Suppressor macrophage treated with lipopolysaccharide for 4 hours (primary cell): ENCODE measurements at regions not wholly inside any gene's neighbourhood (a gene's known extent, or its start where the extent isn't known, plus 50 kb on each side); places are given as distances from the start of the nearest gene placed in this dataset.

Experiments used
- DNase-seq: peaks from one replicate; pipeline ENCODE4 v3.0.0-alpha.2; 2020

DNA sequence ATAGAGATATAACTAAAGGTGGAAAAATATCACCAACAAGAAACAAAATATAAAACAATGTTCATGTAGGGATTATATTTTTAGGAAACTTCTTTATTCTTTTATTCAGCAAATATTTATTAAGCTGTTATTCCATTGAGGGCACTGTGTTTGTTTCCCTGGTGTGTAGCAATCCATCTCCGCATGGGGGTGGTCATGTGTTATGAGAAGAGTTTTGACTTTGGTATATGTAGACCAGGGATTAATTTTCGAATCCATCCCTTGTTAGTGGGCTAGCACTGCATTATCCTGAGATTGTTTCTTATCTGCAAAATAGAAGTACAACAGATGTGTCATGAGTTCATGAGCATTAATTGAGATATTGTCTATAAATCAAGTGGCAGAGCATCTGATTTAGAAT, 190.2 kb upstream of the LRRC7 start:
- no peak for DNase-seq

DNA sequence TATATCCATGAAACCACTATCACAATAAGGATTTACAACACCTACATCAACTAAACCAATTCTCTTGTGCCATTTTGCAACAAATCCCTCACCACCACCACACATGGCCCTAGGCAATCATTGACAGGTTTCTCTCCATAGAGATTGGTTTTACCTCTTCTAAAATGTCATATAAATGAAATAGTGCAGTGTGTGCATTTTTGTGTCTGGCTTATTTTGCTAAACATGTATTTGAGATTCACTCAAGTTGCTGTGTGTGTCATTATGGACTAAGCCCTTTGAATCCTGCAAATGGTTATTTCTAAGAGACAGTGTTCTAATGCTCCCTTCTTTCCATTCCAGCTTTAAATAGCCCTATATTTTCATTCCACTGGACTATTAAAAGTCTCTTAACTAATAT, 179.7 kb upstream of the LRRC7 start:
- DNase-seq: no peak

DNA sequence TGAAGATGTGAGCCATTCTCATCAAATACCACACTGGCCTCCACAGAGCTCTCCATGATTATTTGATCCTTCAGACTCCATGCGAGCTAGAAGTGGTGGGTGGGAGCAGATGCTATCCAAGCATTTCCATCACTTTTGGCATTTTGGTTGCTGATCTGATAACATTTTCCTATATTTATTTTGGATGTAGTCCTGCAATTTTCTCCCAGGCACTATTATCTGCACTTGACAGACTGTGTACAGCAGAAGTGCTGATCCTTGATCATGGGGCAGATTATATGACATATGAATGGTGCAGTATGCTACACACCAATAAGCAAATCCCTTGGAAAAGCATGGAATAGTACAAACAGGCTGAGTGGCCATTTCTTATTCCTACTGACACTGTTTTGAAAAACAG, 167.6 kb upstream of the LRRC7 start:
- no peak for DNase-seq

DNA sequence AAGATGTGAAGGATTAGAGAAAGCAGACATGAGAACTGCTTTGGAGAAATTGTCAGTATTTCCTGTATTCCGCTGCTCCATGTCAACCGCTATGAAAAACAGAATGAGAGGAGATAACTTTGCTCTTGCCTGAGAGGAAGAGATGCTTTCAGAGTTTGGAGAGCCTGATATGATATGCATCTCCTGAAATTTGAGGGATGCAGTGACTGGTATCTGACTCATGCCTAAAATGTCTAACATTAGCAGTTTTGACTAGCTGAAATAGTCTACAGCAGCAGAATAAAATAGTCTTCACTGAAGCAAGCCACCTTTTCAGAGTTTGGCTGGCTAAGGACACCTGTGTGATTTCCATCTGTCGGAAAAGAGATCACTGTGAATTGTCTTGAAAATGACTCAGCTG, 165.8 kb upstream of the LRRC7 start:
- no peak for DNase-seq

DNA sequence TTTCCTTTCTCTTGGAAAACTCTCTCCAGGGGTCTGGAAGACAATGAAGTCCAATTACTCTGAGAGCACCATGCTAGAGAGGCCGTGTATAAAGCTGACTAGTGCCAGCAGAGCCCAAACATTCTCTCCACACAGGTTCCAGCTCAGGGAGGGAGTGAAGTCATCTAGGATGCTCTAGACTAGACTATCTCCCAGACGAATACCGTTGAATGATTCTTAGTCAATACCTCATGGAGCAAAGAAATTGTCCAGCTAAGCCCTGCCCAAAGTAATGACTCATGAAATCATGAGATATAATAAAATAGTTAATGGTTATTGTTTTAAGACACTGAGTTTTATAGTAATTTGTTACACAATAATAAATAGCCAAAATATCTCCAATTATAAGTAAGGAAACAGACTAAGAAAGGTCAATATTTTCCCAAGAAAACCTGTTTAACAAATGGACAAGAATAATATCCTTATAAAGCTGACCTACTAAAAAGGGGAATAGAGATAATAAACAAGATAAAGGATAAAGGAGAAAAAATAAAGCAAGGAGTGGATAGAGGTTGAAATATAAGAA, 163.9 kb upstream of the LRRC7 start:
- DNase-seq: no peak

DNA sequence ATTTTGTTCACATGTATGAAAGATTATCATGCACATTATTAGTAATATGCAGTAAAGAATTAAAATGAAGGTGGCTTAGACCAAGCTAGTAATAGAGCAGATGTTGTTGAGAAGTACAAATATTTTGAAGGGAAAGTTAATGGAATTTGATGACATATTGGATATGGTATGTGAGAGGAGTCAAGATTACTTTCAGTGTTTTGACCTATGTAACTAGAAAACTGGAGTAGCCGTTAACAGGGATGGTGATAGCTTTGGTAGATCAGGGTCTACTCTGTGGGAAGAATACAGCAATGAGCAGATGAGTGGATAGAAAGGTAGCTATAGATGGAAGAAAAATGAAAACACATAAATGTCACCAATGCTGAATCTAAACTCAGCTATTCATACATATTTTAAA, 163.2 kb upstream of the LRRC7 start:
- no peak for DNase-seq

DNA sequence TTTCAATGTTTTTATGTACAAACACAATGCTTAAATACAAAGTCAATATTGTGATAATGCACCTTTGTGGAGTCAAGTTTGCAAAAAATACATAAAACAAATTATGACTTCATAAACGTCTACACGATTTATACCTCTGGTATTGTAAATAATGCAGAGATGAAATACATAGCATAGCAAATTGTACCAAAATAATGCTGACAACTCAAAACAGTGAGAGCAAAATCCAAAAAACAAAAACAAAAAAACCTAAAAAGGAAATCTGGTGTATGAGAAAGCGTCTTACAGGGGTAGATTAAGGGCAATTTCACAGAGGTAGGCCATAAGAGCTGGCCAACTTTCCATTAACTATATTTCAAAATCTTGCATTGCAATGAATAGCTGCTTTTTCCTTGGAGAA, 161.5 kb upstream of the LRRC7 start:
- no peak for DNase-seq

DNA sequence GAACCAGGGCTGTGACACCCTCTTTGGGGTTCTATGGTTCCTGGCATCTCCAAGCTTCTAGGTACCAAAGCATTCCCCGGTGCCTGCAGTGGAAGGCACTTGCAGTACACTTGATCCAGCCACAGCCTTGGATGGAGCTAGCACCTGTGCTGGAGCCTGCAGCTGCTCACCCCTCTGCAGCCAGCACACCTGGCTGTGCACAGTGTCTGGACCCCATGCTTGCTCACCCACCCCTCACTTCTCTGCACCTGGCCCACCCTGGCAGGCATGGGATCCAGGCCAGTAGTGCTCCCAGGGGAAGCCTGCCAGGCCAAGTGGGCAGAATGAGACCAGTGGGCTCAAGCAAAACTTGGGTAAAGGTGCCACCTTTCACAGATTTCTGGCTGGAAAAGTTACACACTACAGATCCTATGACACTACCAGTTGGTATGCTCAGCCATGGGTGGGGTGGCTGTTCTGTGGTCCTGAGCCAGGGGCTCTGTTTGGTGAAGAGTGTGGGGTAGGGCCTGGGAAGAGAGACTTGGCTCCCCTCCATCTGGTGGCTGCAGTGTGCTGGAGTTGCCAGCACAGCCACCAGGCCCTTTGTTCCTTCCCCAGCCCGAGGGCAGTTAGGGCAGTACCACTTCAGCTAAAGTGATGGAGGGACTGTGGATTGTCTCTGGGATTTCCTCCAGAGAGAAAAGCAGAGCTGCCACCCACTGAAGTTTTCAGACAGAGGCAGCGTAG, 157.8 kb upstream of the LRRC7 start:
- no peak for DNase-seq

DNA sequence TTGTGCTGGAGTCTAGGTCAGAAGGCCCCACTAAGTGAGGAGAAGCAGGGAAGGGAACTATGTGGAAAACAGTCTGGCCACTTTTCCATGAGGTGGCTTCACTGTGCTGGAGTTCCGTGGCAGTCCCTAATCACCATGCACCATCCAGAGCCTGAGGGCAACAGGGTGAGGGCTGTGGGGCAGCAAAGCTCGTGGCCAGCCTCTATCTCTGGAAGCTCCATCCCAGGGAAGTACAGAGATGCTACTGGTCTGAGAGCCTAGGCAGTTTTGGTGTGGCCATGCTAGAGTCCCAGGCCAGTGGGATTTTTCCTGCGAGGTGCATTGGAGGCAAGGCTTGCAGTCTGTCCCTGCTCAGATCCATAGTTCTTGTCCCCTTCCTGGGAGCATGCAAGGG, 157.3 kb upstream of the LRRC7 start:
- DNase-seq: no peak

DNA sequence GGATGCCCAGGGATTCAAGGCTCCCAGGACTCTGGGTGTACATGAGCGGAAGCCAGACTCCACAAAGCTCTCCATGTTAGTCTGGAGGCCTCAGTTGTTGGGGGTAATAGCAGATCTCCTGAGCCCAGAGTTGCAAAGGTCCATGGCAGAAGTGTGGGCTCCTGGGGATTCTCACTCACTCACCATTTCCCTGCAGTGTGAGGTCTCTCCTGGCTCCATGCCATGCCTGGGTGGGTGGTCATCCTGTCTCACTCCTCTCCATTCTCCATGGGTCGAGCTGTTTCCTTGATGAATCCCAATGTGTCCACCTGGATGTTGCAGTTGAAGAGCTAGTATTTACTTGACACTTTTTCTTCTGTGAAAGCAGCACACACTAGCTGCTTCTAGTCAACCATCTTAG, 156.8 kb upstream of the LRRC7 start:
- no peak for DNase-seq

DNA sequence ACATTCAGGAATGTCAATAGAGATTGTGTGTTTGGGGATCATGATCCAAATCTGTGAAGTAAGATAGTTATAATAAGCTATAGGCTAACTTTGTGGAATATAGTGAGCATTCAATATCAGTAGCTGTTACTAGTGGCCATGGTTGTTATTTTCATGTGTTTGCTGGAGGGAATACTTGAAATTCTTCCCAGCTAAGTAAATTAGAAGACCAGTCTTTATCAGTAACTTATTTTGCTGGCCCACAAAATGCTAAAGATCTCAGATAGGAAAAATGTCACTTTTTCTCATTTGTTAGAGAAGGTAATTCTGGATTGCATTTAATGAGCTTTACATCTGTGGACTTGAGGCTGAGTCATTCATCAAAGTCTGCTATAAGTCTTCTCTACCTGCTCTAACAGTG, 156.1 kb upstream of the LRRC7 start:
- DNase-seq: no peak

DNA sequence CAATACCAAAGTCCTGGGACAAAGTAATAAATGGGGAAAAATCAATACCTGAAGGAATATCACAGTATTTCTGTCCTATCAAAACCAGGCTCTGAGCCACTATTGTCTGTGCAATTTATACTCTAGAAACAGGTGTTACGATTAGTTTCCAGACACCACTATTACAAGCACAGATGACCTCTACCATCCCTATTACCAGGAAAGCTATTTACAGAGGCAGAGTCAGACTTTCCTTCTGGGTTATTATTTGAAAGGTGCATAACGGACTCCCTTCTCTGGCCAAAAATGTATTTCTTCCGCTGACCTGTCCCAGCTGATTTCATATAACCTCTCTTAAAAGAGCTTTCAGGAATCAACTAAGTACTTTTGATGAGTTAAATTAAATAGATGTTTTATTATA, 154.6 kb upstream of the LRRC7 start:
- no peak for DNase-seq

DNA sequence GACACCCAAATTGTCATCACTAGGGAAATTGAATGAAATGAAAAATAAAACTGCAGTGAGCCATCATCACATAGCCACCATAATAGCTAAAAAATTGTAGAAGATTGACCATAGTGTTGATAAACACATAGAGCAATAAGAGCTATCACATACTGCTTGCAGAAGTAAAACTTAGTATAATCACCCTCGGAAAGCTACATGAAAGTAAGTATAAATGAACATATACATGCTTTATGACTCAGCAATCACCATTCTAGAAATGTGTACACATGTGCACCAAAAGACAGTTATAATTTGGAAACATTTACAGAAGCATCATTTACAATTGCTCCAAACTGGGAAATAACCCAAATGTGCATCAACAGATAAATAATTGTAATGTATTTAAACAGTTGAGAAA, 153.1 kb upstream of the LRRC7 start:
- no peak for DNase-seq

DNA sequence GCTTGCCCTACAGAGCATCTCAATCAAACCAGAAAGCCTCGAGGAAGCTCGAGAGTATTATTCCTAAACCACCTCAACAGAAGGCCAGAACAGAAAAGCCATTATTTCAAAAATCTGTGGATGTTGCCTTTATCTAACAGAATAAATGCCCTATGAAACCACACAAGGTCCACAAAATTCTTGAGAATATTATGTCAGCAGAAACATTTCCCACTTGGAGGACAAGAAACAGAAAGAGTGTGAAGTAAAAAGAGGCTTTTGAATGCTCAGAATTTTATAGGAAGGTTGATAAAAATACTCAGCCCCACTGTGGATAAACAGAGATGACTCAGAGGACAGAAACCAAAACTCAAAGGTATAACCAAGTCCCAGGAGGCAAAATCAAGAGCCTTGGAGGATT, 146.4 kb upstream of the LRRC7 start:
- no peak for DNase-seq

DNA sequence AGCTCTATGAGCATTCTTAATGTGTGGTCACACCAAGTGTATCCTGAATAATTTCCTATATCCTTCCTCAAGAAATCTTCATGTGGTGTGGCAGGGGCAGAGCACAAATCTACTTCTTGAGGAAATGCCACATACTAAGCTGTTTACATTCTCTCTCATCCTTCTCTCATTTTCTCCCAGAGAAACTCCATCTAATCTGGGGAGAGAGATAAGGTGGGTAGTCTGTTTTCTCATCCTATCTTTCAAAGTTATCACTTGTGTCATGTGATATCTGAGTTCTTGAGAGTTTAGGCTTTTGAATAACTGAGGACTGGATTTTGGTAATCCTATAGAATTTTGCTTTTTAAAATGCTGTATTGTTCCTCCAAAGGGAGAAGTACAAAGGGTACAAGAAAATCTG, 141.9 kb upstream of the LRRC7 start:
- DNase-seq: no peak

DNA sequence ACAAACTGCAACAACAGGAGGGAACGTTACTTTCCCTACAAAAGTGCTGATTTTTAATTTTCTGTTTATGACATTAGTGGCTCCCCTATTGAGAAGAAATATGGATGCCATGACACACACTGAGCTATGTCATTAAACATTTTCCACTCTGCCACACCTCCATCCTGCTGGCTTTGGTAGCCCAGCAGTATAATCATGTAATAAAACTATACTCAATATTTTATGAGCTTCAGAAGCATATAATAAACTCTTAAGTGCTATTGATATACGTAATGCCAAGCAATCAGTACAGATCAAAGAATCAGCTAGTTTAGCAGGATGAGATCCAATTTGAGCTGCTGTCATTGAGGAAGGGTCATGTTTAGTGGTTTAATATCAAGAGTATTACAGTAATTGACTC, 141.3 kb upstream of the LRRC7 start:
- DNase-seq: no peak

DNA sequence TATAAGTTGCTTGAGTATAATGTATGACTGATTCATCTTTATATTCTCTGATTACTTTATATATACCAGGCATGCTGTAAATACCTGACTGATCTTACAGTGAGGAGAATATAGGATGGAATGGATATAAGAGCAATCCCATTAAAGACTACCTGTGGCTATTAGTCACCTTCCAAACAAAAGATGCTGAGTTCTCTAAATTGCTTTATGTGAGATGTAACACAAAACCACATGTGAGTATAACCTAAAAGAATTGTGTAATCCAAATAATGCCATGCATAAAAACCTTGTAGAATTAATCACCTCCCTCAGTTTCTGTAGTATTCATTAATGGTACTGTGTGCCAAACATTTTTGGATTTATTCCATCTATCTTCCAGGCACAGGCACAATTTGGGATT, 134.6 kb upstream of the LRRC7 start:
- no peak for DNase-seq

DNA sequence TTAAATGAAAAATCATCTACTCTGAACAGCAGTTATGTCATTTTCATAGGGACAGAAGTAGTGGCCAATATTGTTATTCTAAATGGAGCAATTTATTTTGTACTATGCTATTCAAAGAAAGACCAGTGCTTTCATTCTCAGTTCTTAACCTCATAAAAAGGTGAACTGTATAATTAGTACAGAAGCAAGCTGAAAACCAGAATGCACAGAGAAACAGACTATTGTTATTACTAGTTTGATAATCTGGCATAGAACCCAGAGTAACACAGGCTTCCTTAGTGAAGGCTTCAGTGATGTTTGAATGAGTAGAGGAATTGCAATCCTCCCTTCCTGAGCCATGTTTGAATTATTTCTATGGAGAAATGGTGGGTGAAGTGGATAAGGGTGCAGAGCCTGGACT, 131.6 kb upstream of the LRRC7 start:
- DNase-seq: no peak

DNA sequence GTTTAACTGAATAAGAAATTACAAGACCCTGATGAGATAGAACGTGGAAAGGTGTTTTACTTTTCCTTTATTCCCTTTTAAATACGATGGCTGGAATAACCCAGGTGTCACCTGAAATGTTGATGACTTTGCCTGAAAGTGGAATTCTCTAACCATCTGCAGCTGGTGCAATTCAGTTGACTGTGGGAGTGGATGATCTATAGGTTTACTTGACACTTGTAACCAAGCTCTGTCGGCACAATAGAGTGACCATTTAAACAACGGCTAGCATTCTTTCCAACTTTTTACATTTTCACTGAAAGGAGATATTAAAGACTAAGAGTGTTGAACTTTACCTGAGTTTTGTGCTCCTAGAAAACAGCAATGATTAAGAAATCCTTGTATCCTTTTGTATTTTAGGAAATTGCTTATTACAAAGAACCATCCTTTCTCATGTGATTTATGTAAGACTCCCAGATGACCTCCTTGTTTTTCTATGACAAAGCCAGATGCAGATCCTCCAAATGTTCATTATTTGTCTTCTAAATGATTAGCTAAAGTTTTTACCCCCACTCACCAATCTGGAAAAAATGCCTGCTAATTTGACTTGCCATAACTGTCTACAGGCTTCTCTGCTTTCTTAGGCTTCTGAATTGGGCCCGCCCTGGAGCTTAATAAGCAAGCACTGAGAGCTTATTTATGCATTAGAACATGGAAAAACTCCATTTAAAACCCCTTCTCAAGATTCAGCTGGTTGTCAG, 129.5 kb upstream of the LRRC7 start:
- no peak for DNase-seq

DNA sequence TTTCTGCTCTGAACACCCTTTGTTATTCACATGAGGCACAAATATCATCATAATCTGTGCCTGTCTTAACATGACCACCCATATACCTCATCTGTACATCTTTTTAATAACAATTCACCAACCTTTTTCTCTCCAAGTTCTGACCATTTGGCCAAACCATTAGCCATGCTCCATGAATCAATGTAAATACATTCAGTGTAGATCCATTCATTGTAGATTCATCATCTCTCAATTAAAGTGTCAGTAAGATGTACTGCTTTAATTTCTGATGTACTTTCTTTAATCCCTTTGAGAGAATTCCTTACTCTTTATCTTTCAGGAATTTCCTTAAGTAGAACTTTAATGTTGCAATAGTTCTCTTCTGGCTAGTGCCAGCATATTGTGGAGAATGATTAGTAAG, 126.2 kb upstream of the LRRC7 start:
- DNase-seq: no peak

DNA sequence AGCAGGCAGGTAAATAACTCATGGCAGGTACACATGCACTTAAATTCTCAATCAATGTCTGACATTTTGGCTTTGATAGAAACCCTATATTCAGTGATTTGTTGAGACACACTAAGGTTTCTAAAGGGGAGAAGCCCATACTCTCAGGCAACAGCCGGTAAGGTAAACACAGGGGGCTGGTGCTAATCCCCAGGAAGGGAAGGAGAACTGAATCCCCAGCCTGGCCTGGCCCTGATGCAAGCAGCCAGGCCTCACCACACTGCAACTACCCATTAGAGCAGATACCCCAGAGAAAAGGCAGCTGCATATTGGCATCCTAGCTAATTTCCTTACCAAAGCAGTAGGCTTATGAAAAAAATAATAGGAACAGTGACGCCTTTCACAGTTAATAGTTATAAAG, 116.5 kb upstream of the LRRC7 start:
- no peak for DNase-seq

DNA sequence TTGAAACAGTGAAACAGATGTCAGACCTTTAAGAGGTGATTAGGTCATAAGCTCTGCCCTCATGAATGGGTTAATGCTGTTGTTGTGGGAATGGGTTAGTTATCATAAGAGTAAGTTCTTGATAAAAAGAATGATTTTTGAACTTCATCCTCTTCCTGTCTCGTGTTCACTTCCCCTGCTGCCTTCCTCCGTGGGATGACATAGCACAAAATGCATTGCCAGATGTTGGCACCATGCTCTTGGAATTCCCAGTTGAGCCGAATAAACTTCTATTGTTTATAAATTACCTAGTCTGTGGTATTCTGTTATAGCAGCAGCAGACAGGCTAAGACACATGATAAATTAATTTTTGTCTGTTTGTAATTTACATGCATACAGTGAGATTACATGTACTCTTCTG, 112.0 kb upstream of the LRRC7 start:
- no peak for DNase-seq

DNA sequence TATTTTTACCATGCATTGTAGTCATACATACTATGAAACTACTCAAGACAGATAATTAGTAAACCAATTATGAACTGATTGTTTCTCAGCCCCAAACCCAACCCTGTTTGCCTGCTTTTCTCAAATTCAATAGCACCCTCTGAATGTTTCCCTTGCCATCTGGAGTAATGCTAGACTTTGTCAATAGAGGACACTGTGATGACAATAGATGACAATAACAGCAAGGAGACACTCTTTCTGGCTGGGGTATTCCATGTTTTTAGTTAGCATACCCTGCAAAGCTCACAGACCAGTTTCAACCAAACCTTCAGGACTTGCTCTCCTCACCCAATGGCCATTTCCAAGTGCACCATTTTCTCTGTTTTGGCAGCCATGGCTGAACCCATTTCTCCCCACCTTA, 108.5 kb upstream of the LRRC7 start:
- no peak for DNase-seq

DNA sequence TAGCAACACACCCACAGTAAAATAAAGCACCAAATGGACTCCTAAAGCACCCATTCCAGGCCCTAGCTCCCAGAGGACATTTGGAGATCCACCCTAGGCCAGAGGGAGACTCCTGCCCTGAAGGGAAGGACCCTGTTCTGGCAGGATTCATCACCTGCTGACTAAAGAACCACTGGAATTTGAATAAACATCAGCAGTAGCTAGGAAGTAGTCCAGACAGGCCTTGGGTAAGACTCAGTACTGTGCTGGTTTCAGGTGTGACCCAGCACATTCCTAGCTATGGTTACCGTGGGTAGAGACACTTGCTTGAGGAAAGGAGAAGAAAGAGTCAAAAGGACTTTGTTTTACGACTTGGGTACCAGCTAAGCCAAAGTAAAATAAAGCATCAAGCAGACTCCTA, 92.7 kb upstream of the LRRC7 start:
- DNase-seq: no peak

DNA sequence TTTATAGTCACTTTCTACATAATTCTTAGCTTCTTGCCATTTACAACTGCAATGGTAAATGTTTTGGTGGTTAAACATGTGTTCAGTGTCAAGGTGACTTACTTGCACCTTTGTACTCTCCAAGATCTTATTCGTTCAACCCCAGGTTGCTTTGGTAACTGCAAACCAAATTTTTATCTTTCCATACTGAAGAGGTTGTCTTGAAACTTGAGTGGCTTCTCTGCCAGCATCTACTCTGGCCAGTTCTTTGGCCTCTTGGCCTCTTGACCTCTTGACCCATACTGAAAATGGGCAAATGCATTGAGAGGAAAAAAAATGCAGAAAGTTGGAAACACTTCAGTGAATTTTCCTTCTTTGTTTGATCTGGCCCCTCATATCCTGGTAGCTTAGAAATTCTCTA, 88.0 kb upstream of the LRRC7 start:
- no peak for DNase-seq
